GM23338 (cell line): ENCODE measurements at regions not wholly inside any gene's neighbourhood (a gene's known extent, or its start where the extent isn't known, plus 50 kb on each side); places are given as distances from the start of the nearest gene placed in this dataset.

Experiments used
- CREB1 ChIP-seq: fragments of 250-450 bp; sonication (Bioruptor Pico); IDR thresholded peaks from 2 replicates; pipeline ENCODE4 v1.5.0; 2020; ENCODE audit warnings: low read depth, mild to moderate bottlenecking, moderate library complexity
- CTCF ChIP-seq, 2 experiments: fragments of 200-600 bp in 1 of 2; sonication (generic) in 1 of 2; conservative IDR thresholded peaks; 2 replicates each; pipeline versions ENCODE4 v1.5.1 to v1.6.1; 2016 to 2017; ENCODE audit warnings: antibody characterized with exemption in 2 of 2, low read depth in 2 of 2, mild to moderate bottlenecking in 2 of 2, moderate library complexity in 1 of 2
- EZH2 ChIP-seq: fragments of 200-600 bp; sonication (generic); IDR thresholded peaks from one replicate; pipeline ENCODE4 v1.8.0; 2017; ENCODE audit warnings: antibody characterized with exemption, mild to moderate bottlenecking, low read depth; ENCODE audit not compliant: unreplicated experiment
- EZH2phosphoT487 ChIP-seq: fragments of 200-600 bp; sonication (generic); IDR thresholded peaks from one replicate; pipeline ENCODE4 v1.8.1; 2018; ENCODE audit warnings: antibody characterized with exemption; ENCODE audit not compliant: unreplicated experiment
- JUNB ChIP-seq: IDR thresholded peaks from one replicate; pipeline ENCODE4 v1.6.1; 2016; ENCODE audit warnings: antibody characterized with exemption; ENCODE audit not compliant: unreplicated experiment
- NANOG ChIP-seq: IDR thresholded peaks from 2 replicates; pipeline ENCODE4 v1.6.1; 2016; ENCODE audit warnings: antibody characterized with exemption, borderline replicate concordance
- POLR2AphosphoS5 ChIP-seq: IDR thresholded peaks from 2 replicates; pipeline ENCODE4 v1.6.1; 2016; ENCODE audit warnings: antibody characterized with exemption, low read depth
- REST ChIP-seq: IDR thresholded peaks from one replicate; pipeline ENCODE4 v1.6.1; 2018; ENCODE audit warnings: antibody characterized with exemption; ENCODE audit not compliant: unreplicated experiment
- STAT1 ChIP-seq: IDR thresholded peaks from one replicate; pipeline ENCODE4 v1.6.1; 2016; ENCODE audit warnings: antibody characterized with exemption; ENCODE audit not compliant: unreplicated experiment
- ZNF462 ChIP-seq: fragments of 250-450 bp; sonication (Bioruptor Pico); IDR thresholded peaks from 2 replicates; pipeline ENCODE4 v1.5.0; 2020; ENCODE audit warnings: mild to moderate bottlenecking, moderate library complexity

- TF ChIP-seq CTCF (conservative IDR thresholded peaks at IDR 0.05; ENCODE audit: low read depth in 2 of 2), result no peak
- no peak for TF ChIP-seq EZH2
- no peak for TF ChIP-seq ZNF462
- no peak for TF ChIP-seq REST
- TF ChIP-seq STAT1, result no peak
- no peak for TF ChIP-seq EZH2phosphoT487
- no peak for TF ChIP-seq POLR2AphosphoS5
- no peak for TF ChIP-seq NANOG
- no peak for TF ChIP-seq JUNB
- no peak for TF ChIP-seq CREB1
Measured at GRCh38 chr11:79758325-79758724, 317.5 kb upstream of the TENM4 start.
